ENCODE measurements at regions not wholly inside any gene's neighbourhood (a gene's known extent, or its start where the extent isn't known, plus 50 kb on each side); places are given as distances from the start of the nearest gene placed in this dataset.

GRCh38 chr2:38454081-38454480 lies 77.0 kb upstream of the ATL2 start:
- TF ChIP-seq CTCF (IDR thresholded peaks at IDR 0.05) (no peak), REST (IDR thresholded peaks at IDR 0.05) (no peak), RCOR1 (IDR thresholded peaks at IDR 0.05; ENCODE audit: low read depth, low read length) (no peak), CEBPB (IDR thresholded peaks at IDR 0.05) (no peak), USF2 (IDR thresholded peaks at IDR 0.05) (no peak), ESRRA (IDR thresholded peaks at IDR 0.05; ENCODE audit: borderline replicate concordance, low read length) (no peak), RNF2 (IDR thresholded peaks at IDR 0.05; ENCODE audit: borderline replicate concordance, low read depth) (no peak), BHLHE40 (IDR thresholded peaks at IDR 0.05; ENCODE audit: low read depth, low read length) (no peak), KDM1A (IDR thresholded peaks at IDR 0.05; ENCODE audit: low read depth) (no peak), NR3C1 (IDR thresholded peaks at IDR 0.05) (no peak)

All from A549 (cell line).